Neural cell (in vitro differentiated cells): ENCODE measurements at regions not wholly inside any gene's neighbourhood (a gene's known extent, or its start where the extent isn't known, plus 50 kb on each side); places are given as distances from the start of the nearest gene placed in this dataset.

ENCODE experiments used
- EZH2 ChIP-seq: fragments of 200-600, 300-800 bp; shearing (Covaris generic), sonication (generic); IDR thresholded peaks from 2 replicates; pipeline ENCODE4 v1.6.1; 2014; ENCODE audit warnings: antibody characterized with exemption, low read length, borderline replicate concordance, mild to moderate bottlenecking; ENCODE audit not compliant: insufficient read depth, poor library complexity, severe bottlenecking
- POLR2AphosphoS5 ChIP-seq: IDR thresholded peaks from 2 replicates; pipeline ENCODE4 v1.6.1; 2012
- TF ChIP-seq, protein P1 (sequence below): IDR thresholded peaks from 2 replicates; pipeline ENCODE4 v1.6.1; 2012; ENCODE audit warnings: borderline replicate concordance
- TF ChIP-seq, protein P2 (sequence below): fragments of 450-650 bp; IDR thresholded peaks from 2 replicates; pipeline ENCODE4 v1.5.1; 2014; ENCODE audit warnings: antibody characterized with exemption, mild to moderate bottlenecking, moderate library complexity; ENCODE audit not compliant: poor library complexity, severe bottlenecking

DNA sequence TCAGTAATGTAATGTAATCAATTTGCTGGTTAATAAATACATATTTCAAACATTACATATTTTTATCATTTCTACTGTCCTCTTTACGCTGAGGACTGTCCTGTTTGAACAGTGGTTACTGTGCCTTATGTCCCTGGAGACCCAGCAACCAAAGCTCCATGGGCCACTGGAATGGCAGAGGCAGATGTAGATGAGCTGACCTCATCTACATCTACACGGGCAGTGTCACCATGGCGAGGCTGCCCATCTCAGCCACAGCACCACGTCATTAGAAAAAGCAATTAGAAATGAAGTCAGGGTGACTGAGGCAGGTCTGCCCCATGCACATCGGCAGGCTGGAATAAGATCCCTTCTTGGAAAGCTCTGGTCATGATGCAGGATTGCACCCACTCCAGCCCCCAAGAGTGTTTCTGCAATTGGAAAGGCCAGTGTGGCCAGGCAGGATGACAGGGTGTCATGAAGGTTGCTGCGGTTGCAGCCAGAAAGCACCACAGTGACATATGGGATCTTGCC lies 237.5 kb downstream of the NDUFA10 start:
- TF ChIP-seq, protein P1, sequence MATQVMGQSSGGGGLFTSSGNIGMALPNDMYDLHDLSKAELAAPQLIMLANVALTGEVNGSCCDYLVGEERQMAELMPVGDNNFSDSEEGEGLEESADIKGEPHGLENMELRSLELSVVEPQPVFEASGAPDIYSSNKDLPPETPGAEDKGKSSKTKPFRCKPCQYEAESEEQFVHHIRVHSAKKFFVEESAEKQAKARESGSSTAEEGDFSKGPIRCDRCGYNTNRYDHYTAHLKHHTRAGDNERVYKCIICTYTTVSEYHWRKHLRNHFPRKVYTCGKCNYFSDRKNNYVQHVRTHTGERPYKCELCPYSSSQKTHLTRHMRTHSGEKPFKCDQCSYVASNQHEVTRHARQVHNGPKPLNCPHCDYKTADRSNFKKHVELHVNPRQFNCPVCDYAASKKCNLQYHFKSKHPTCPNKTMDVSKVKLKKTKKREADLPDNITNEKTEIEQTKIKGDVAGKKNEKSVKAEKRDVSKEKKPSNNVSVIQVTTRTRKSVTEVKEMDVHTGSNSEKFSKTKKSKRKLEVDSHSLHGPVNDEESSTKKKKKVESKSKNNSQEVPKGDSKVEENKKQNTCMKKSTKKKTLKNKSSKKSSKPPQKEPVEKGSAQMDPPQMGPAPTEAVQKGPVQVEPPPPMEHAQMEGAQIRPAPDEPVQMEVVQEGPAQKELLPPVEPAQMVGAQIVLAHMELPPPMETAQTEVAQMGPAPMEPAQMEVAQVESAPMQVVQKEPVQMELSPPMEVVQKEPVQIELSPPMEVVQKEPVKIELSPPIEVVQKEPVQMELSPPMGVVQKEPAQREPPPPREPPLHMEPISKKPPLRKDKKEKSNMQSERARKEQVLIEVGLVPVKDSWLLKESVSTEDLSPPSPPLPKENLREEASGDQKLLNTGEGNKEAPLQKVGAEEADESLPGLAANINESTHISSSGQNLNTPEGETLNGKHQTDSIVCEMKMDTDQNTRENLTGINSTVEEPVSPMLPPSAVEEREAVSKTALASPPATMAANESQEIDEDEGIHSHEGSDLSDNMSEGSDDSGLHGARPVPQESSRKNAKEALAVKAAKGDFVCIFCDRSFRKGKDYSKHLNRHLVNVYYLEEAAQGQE, result no peak
- TF ChIP-seq, protein P2, sequence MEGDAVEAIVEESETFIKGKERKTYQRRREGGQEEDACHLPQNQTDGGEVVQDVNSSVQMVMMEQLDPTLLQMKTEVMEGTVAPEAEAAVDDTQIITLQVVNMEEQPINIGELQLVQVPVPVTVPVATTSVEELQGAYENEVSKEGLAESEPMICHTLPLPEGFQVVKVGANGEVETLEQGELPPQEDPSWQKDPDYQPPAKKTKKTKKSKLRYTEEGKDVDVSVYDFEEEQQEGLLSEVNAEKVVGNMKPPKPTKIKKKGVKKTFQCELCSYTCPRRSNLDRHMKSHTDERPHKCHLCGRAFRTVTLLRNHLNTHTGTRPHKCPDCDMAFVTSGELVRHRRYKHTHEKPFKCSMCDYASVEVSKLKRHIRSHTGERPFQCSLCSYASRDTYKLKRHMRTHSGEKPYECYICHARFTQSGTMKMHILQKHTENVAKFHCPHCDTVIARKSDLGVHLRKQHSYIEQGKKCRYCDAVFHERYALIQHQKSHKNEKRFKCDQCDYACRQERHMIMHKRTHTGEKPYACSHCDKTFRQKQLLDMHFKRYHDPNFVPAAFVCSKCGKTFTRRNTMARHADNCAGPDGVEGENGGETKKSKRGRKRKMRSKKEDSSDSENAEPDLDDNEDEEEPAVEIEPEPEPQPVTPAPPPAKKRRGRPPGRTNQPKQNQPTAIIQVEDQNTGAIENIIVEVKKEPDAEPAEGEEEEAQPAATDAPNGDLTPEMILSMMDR, result no peak
- no peak for TF ChIP-seq POLR2AphosphoS5
- no peak for TF ChIP-seq EZH2
